ENCODE measurements at regions not wholly inside any gene's neighbourhood (a gene's known extent, or its start where the extent isn't known, plus 50 kb on each side); places are given as distances from the start of the nearest gene placed in this dataset.

- TF ChIP-seq, protein P1, sequence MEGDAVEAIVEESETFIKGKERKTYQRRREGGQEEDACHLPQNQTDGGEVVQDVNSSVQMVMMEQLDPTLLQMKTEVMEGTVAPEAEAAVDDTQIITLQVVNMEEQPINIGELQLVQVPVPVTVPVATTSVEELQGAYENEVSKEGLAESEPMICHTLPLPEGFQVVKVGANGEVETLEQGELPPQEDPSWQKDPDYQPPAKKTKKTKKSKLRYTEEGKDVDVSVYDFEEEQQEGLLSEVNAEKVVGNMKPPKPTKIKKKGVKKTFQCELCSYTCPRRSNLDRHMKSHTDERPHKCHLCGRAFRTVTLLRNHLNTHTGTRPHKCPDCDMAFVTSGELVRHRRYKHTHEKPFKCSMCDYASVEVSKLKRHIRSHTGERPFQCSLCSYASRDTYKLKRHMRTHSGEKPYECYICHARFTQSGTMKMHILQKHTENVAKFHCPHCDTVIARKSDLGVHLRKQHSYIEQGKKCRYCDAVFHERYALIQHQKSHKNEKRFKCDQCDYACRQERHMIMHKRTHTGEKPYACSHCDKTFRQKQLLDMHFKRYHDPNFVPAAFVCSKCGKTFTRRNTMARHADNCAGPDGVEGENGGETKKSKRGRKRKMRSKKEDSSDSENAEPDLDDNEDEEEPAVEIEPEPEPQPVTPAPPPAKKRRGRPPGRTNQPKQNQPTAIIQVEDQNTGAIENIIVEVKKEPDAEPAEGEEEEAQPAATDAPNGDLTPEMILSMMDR (IDR thresholded peaks at IDR 0.05; ENCODE audit: low read length), result no peak
- no peak for TF ChIP-seq EZH2 (IDR thresholded peaks at IDR 0.05; ENCODE audit: borderline replicate concordance, low read length)
These were observed 91.9 kb upstream of the ERRFI1 start for GRCh38 chr1:8118031-8118451.
